Nephron progenitor cell (in vitro differentiated cells): ENCODE measurements at regions not wholly inside any gene's neighbourhood (a gene's known extent, or its start where the extent isn't known, plus 50 kb on each side); places are given as distances from the start of the nearest gene placed in this dataset.
A peak's percentile ranks its signal among the peaks of the same experiment; 100 is the strongest.

Experiments used
- DNase-seq: peaks from one replicate; pipeline ENCODE4 v3.0.0; 2021
- H3K27ac Mint-ChIP-seq: 2 replicates; pipeline ENCODE4 v1.8.0; 2021; ENCODE audit warnings: mild to moderate bottlenecking, moderate library complexity, mixed read lengths
- H3K27me3 Mint-ChIP-seq: 2 replicates; pipeline ENCODE4 v1.8.0; 2021; ENCODE audit warnings: mild to moderate bottlenecking, low read depth, mixed read lengths; ENCODE audit not compliant: poor library complexity
- H3K36me3 Mint-ChIP-seq: 2 replicates; pipeline ENCODE4 v1.8.0; 2021; ENCODE audit warnings: low read depth, mixed read lengths
- H3K4me1 Mint-ChIP-seq: 2 replicates; pipeline ENCODE4 v1.8.0; 2021; ENCODE audit warnings: mixed read lengths
- H3K4me3 Mint-ChIP-seq: 2 replicates; pipeline ENCODE4 v1.8.0; 2021; ENCODE audit warnings: mild to moderate bottlenecking, moderate library complexity, mixed read lengths
- H3K9me3 Mint-ChIP-seq: 2 replicates; pipeline ENCODE4 v1.8.0; 2021; ENCODE audit warnings: mild to moderate bottlenecking, moderate library complexity, mixed read lengths
- TF ChIP-seq, protein P1 (sequence below): fragments of 200-600 bp; sonication (generic); IDR thresholded peaks from 2 replicates; pipeline ENCODE4 v1.5.0; 2021; ENCODE audit warnings: antibody characterized with exemption

DNA sequence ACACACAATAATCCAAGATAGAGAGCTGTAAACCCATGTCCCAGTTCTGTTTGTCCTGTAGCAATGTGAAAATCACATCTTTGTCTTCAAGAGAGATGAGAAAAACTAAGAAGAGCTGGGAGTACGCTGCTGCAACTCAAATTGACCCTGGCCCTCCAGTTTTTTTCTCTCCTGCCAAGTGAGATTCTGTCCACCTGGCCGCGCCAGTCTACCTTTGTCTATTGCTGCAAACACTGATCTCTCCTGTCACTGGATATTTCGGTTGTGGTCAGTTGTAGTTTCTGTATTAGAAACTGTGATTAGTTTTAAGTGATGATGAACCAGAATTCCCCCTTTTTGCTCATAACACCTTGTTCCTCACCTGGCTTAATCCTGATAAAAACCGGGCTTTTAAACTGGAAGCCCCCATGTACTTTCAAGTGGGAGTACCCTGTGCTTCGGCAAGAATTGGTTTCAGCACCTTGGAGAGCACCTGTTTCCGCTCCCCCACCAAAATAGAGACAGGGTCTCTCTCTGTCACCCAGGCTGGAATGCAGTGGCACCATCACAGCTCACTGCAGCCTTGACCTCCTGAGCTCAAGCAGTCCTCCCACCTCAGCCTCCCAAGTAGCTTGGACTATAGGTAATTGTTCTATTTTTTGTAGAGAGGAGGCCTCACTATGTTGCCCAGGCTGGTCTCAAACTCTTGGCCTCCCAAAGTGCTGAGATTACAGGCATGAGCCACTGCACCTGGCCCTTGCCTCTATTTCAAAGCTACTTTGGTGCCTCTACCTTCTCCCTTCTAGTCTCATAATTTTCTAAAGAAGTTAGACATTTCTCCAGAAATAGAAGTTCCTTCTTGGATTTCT is 156.8 kb downstream of the PHETA1 start:
- H3K27ac Mint-ChIP-seq = no peak overlapping the region
- TF ChIP-seq, protein P1, sequence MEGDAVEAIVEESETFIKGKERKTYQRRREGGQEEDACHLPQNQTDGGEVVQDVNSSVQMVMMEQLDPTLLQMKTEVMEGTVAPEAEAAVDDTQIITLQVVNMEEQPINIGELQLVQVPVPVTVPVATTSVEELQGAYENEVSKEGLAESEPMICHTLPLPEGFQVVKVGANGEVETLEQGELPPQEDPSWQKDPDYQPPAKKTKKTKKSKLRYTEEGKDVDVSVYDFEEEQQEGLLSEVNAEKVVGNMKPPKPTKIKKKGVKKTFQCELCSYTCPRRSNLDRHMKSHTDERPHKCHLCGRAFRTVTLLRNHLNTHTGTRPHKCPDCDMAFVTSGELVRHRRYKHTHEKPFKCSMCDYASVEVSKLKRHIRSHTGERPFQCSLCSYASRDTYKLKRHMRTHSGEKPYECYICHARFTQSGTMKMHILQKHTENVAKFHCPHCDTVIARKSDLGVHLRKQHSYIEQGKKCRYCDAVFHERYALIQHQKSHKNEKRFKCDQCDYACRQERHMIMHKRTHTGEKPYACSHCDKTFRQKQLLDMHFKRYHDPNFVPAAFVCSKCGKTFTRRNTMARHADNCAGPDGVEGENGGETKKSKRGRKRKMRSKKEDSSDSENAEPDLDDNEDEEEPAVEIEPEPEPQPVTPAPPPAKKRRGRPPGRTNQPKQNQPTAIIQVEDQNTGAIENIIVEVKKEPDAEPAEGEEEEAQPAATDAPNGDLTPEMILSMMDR = no peak
- H3K9me3 Mint-ChIP-seq = no peaks in the 10 kb centered on the region
- H3K27me3 Mint-ChIP-seq = peaks cover 40% of the 10 kb centered on the region
- H3K4me3 Mint-ChIP-seq = no peak overlapping the region
- no peaks in the 10 kb centered on the region for H3K36me3 Mint-ChIP-seq
- peak; percentile 79 for DNase-seq
- no peaks in the 10 kb centered on the region for H3K4me1 Mint-ChIP-seq

DNA sequence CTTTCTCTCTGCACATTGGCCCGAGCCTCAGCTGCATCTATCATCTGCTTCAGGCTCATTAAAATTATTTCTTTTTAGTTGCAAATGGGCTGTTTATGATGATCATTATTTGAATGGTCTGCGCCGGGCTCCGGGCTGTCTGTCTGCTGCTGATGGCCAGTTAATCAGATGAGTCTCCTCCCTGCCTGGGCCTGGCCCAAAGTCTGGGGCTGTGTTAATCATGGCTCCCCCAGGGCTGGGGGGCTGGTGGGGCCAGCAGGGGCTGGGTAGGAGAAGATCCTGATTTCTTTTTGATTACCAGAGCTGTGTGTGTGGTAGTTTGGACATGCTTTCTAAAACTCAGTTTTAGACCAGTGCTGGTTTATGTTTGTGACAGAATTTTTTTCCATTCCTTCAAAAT is 159.1 kb downstream of the PHETA1 start:
- Mint-ChIP-seq H3K4me3 (no peak overlapping the region), H3K27me3 (peaks cover 34% of the 10 kb centered on the region), H3K4me1 (peaks cover 7% of the 10 kb centered on the region), H3K36me3 (no peaks in the 10 kb centered on the region), H3K27ac (no peak overlapping the region), H3K9me3 (no peaks in the 10 kb centered on the region)
- TF ChIP-seq, protein P1 = no peak
- DNase-seq = no peak

DNA sequence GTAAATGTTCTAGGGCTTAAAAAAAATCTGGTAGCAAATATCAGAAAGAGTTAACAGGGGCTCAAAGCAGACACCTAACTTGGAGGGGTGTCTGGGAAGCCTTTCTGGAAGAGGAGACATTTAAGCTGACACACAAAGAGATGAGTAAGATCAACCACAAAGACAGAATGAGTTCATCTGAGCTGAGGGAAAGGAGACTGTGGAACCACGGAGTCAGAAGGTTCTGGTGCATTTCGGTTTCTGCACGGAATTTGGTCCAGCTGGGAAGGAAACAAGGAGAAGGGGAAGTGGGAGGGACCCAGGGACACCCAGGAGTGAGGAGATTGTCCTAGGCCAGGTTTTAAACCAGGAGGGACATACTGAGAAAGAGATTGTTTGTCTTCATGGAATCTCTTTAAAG is 161.1 kb downstream of the PHETA1 start:
- Mint-ChIP-seq H3K36me3 (no peaks in the 10 kb centered on the region), H3K4me3 (no peak overlapping the region), H3K4me1 (peaks cover 10% of the 10 kb centered on the region), H3K27ac (no peak overlapping the region), H3K27me3 (peaks cover 32% of the 10 kb centered on the region), H3K9me3 (no peaks in the 10 kb centered on the region)
- TF ChIP-seq, protein P1 = no peak
- no peak for DNase-seq

DNA sequence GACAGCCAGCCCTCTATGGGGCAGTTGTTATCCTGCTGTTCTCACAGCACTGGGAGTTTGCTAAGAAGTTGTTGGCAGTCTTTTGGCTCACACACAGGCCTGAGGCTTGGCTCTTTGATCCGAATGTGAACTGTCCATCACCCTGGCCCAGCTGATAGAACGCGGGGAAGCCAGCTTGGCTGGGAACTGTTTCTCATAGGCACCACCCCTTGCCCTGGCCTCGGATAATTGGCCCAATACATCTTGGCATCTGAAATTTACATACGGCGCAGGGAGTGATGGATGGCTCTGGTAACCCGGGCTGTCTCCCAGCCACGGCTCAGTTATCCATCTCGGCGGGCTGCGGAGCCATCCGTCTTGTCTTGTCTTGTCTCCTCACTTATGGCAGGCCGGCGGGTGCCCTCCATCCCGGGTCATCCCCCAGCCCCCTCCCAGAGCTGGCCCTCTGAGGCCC is 164.1 kb downstream of the PHETA1 start:
- H3K27ac Mint-ChIP-seq = no peak overlapping the region
- TF ChIP-seq, protein P1 = no peak
- no peaks in the 10 kb centered on the region for H3K36me3 Mint-ChIP-seq
- no peak overlapping the region for H3K4me3 Mint-ChIP-seq
- peaks cover 33% of the 10 kb centered on the region for H3K4me1 Mint-ChIP-seq
- DNase-seq = peak; percentile 18
- no peaks in the 10 kb centered on the region for H3K9me3 Mint-ChIP-seq
- peaks cover 20% of the 10 kb centered on the region for H3K27me3 Mint-ChIP-seq

DNA sequence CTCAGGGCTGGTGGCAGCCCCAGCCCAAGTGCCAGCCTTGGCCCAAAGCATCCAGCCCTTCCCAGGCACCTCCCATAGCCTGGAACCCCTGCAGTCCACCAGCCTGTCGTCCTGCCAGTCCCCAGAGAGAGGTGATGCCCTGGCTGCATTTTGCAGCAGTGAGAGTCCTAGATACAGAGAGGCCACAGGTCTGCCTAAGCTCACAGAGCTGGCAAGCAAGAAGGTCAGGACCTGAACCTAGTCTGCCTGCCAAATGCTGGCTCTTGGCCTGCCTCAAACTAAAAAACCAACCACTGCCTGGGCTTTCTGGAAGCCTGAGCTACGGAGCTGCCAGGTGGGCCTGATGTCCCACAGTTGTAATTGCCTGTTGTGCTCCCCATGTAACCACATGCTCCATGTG is 164.9 kb downstream of the PHETA1 start:
- no peak for DNase-seq
- TF ChIP-seq, protein P1 = no peak
- H3K36me3 Mint-ChIP-seq = no peaks in the 10 kb centered on the region
- H3K27ac Mint-ChIP-seq = no peak overlapping the region
- H3K4me3 Mint-ChIP-seq = no peak overlapping the region
- no peaks in the 10 kb centered on the region for H3K9me3 Mint-ChIP-seq
- peaks cover 23% of the 10 kb centered on the region for H3K27me3 Mint-ChIP-seq
- peaks cover 37% of the 10 kb centered on the region for H3K4me1 Mint-ChIP-seq

DNA sequence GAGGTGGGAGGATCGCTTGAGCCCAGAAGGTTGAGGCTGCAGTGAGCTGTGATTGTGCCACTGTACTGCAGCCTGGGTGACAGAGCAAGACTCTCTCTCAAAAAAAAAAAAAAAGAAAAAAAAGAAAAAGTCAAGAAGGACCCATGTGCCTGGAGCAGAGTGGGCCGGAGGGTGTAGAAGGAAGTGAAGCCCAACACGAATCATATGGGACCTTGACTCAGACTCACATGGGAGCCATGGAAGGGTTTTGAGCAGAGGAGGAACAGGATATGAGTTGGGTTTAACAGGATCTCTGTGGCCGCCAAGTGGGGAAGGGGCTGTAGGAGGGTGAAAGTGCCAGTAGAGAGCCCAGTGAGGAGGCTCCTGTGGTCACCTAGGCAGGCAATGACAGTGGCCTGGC is 165.4 kb downstream of the PHETA1 start:
- no peak for DNase-seq
- peaks cover 37% of the 10 kb centered on the region for H3K4me1 Mint-ChIP-seq
- H3K9me3 Mint-ChIP-seq = no peaks in the 10 kb centered on the region
- peaks cover 25% of the 10 kb centered on the region for H3K27me3 Mint-ChIP-seq
- no peaks in the 10 kb centered on the region for H3K36me3 Mint-ChIP-seq
- no peak overlapping the region for H3K27ac Mint-ChIP-seq
- TF ChIP-seq, protein P1 = no peak
- no peak overlapping the region for H3K4me3 Mint-ChIP-seq
